ENCODE measurements at regions not wholly inside any gene's neighbourhood (a gene's known extent, or its start where the extent isn't known, plus 50 kb on each side); places are given as distances from the start of the nearest gene placed in this dataset.

GRCh38 chr10:8300925-8301324 is 246.4 kb downstream of the GATA3 start (continued):
- TF ChIP-seq ZBTB33 (IDR thresholded peaks at IDR 0.05; ENCODE audit: extremely low read depth, insufficient replicate concordance, low read length) (no peak), ELF1 (IDR thresholded peaks at IDR 0.05; ENCODE audit: borderline replicate concordance, low read depth) (no peak), EZH2 (IDR thresholded peaks at IDR 0.05) (no peak), ATF3 (IDR thresholded peaks at IDR 0.05) (no peak), SIN3A (IDR thresholded peaks at IDR 0.05; ENCODE audit: low read depth) (no peak), CEBPB (IDR thresholded peaks at IDR 0.05; ENCODE audit: low read depth) (no peak), MAX (IDR thresholded peaks at IDR 0.05) (no peak)

GRCh38 chr10:8301333-8301732 is 246.8 kb downstream of the GATA3 start:
- DNase-seq (ENCODE audit: low read depth, low spot score), result no peak

More at GRCh38 chr10:8301333-8301732, 246.8 kb downstream of the GATA3 start:
- POLR2A ChIA-PET, result no interaction called here
- Histone ChIP-seq H3K27ac (ENCODE audit: low read depth, low read length) (no peak overlapping the region), H3K4me2 (ENCODE audit: low read length) (no peak overlapping the region), H3K4me1 (ENCODE audit: control insufficient read depth in 1 of 2, insufficient read depth in 2 of 2, low read length in 2 of 2) (no peaks in the 10 kb centered on the region), H3K9ac (ENCODE audit: low read length) (no peak overlapping the region), H3K9me2 (ENCODE audit: insufficient read depth) (no peaks in the 10 kb centered on the region), H3K9me3 (ENCODE audit: control insufficient read depth in 1 of 2, insufficient read depth in 1 of 2, low read depth in 1 of 2, low read length in 2 of 2) (no peaks in the 10 kb centered on the region), H3K4me3 (replicated peaks in 1 of 2; ENCODE audit: low read depth in 1 of 2, low read length in 2 of 2) (no peak overlapping the region), H2AFZ (ENCODE audit: low read depth, low read length, poor library complexity, severe bottlenecking) (no peak overlapping the region), H3K27me3 (ENCODE audit: insufficient read depth, low read length) (peaks cover 26% of the 10 kb centered on the region; the same call in 1 of the 2 replicates), H4K20me1 (ENCODE audit: insufficient read depth) (no peaks in the 10 kb centered on the region), H3K79me2 (ENCODE audit: insufficient read depth, low read length) (no peaks in the 10 kb centered on the region), H3K36me3 (ENCODE audit: control insufficient read depth in 1 of 2, insufficient read depth in 2 of 2, low read length in 2 of 2) (no peaks in the 10 kb centered on the region)
- RAD21 ChIA-PET (ENCODE audit: low non-redundant PET in 1 of 2, low total read pairs in 2 of 2, uncharacterized antibody in 2 of 2, unreplicated experiment in 2 of 2), result no interaction called here
- CTCF ChIA-PET, result no interaction called here
- no peak for ATAC-seq
- TF ChIP-seq ZNF274 (IDR thresholded peaks at IDR 0.05; ENCODE audit: low read depth, low read length), result no peak
- no peak for TF ChIP-seq SRF (IDR thresholded peaks at IDR 0.05; ENCODE audit: low read depth)
- TF ChIP-seq EZH2phosphoT487 (IDR thresholded peaks at IDR 0.05; ENCODE audit: borderline replicate concordance), result no peak
- no peak for TF ChIP-seq ZFX (IDR thresholded peaks at IDR 0.05)
- TF ChIP-seq FOSL1 (IDR thresholded peaks at IDR 0.05; ENCODE audit: low read depth), result no peak
- no peak for TF ChIP-seq REST (IDR thresholded peaks at IDR 0.05; ENCODE audit: low read depth)
- TF ChIP-seq JUND (IDR thresholded peaks at IDR 0.05), result no peak
- TF ChIP-seq EGR1 (IDR thresholded peaks at IDR 0.05; ENCODE audit: low read depth), result no peak
- no peak for TF ChIP-seq POLR2A (IDR thresholded peaks at IDR 0.05; ENCODE audit: borderline replicate concordance, extremely low read depth, insufficient read depth, insufficient read length)
- no peak for TF ChIP-seq SP1 (IDR thresholded peaks at IDR 0.05; ENCODE audit: low read depth)
- no peak for TF ChIP-seq EZH2 (IDR thresholded peaks at IDR 0.05)
- TF ChIP-seq ELF1 (IDR thresholded peaks at IDR 0.05; ENCODE audit: borderline replicate concordance, low read depth), result no peak
- intact Hi-C loops (cut with micrococcal nuclease), result loop anchor here (10.0 kb wide), 1 partner anchor 427 kb away; no protein-coding TSS in a partner anchor
- BruUV-seq (replicated peaks), result no TSS peak

Data from HCT116 (cell line).